Mesodermal cell (in vitro differentiated cells): ENCODE measurements at regions not wholly inside any gene's neighbourhood (a gene's known extent, or its start where the extent isn't known, plus 50 kb on each side); places are given as distances from the start of the nearest gene placed in this dataset.
"Not testable (repeated sequence)": the region's sequence is repeated elsewhere in the genome, so short reads cannot be mapped to it uniquely, and the experiment has no call there.

Experiments
- H3K27ac ChIP-seq: 2 replicates; pipeline ENCODE4 v1.7.0; 2013; ENCODE audit warnings: mild to moderate bottlenecking, low read depth, low read length, moderate library complexity; ENCODE audit not compliant: severe bottlenecking
- H3K36me3 ChIP-seq: 2 replicates; pipeline ENCODE4 v1.7.1; 2013; ENCODE audit warnings: mild to moderate bottlenecking, low read length, moderate library complexity; ENCODE audit not compliant: control insufficient read depth, insufficient read depth
- H3K4me1 ChIP-seq: one replicate; pipeline ENCODE4 v1.7.1; 2013; ENCODE audit warnings: mild to moderate bottlenecking, low read length; ENCODE audit not compliant: insufficient read depth, control insufficient read depth, poor library complexity, severe bottlenecking
- H3K4me3 ChIP-seq: 2 replicates; pipeline ENCODE4 v1.7.0; 2013; ENCODE audit warnings: low read length, control low read depth, mild to moderate bottlenecking; ENCODE audit not compliant: insufficient read depth, poor library complexity, severe bottlenecking; ENCODE audit errors: extremely low read depth
- H3K9me3 ChIP-seq: 2 replicates; pipeline ENCODE4 v1.7.1; 2013; ENCODE audit warnings: mild to moderate bottlenecking, low read length, moderate library complexity; ENCODE audit not compliant: control insufficient read depth
- WGBS, 2 experiments: methylation state at CpG; one replicate each; pipeline ENCODE4 v1.1.5; 2013; ENCODE audit warnings: missing lambda C conversion rate in 2 of 2; ENCODE audit not compliant: insufficient coverage in 2 of 2; 5-methylcytosine and 5-hydroxymethylcytosine counted together

- 75 to 76% methylated on average over 4 to 5 of the region's 5 CpGs for WGBS, 2 experiments
- H3K4me3 ChIP-seq, result no peak overlapping the region
- H3K4me1 ChIP-seq, result no peaks in the 10 kb centered on the region
- no peaks in the 10 kb centered on the region for H3K9me3 ChIP-seq
- H3K36me3 ChIP-seq, result no peaks in the 10 kb centered on the region
- no peak overlapping the region for H3K27ac ChIP-seq
Measured at GRCh38 chr1:187692799-187693198, 864.0 kb downstream of the PLA2G4A start.

GRCh38 chr1:187696073-187696472 is 867.3 kb downstream of the PLA2G4A start:
- Histone ChIP-seq H3K4me1 (no peaks in the 10 kb centered on the region), H3K36me3 (no peaks in the 10 kb centered on the region), H3K27ac (no peak overlapping the region), H3K9me3 (no peaks in the 10 kb centered on the region), H3K4me3 (no peak overlapping the region)
- 83 to 92% methylated on average over 2 to 3 of the region's 3 CpGs for WGBS, 2 experiments

- not testable (repeated sequence) for H3K27ac ChIP-seq, H3K36me3 ChIP-seq, H3K4me3 ChIP-seq, H3K4me1 ChIP-seq, H3K9me3 ChIP-seq
- WGBS, 2 experiments, result 93 to 97% methylated on average over 10 to 19 of the region's 46 CpGs
Measured at GRCh38 chr1:187703138-187704130, 874.7 kb downstream of the PLA2G4A start.

- Histone ChIP-seq H3K9me3 (no peaks in the 10 kb centered on the region), H3K27ac (no peak overlapping the region), H3K4me1 (no peaks in the 10 kb centered on the region), H3K4me3 (no peak overlapping the region), H3K36me3 (no peaks in the 10 kb centered on the region)
- WGBS, 2 experiments, result 86 to 100% methylated on average over 2 to 4 of the region's 6 CpGs
Measured at GRCh38 chr1:187714470-187714869, 885.7 kb downstream of the PLA2G4A start.

- no peaks in the 10 kb centered on the region for H3K36me3 ChIP-seq
- no peaks in the 10 kb centered on the region for H3K4me1 ChIP-seq
- no peak overlapping the region for H3K4me3 ChIP-seq
- no peaks in the 10 kb centered on the region for H3K9me3 ChIP-seq
- H3K27ac ChIP-seq, result no peak overlapping the region
Measured at GRCh38 chr1:187715483-187715882, 886.7 kb downstream of the PLA2G4A start.

DNA sequence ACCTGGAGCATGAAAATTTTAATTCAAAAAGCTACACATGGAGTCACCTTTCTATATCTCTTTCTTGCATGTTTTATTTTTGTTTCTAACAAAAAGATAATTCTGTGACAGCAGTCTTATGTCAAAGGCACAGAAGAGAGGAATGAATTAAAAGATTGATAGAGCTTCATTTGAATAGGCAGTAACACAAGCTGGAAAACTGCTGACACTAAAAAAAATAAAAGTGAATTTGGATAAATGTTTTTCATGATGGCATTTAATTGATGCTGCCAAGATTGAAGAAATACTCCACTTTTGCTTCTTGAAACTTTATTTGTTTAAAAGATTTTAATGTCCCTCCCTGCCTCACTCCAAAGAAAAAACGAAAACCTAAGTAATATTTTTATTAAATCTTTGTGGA is 887.4 kb downstream of the PLA2G4A start:
- Histone ChIP-seq H3K4me3 (no peak overlapping the region), H3K27ac (no peak overlapping the region), H3K9me3 (no peaks in the 10 kb centered on the region), H3K36me3 (no peaks in the 10 kb centered on the region), H3K4me1 (no peaks in the 10 kb centered on the region)
- WGBS, 2 experiments, result no CpG with 5 or more reads among the region's 1 CpG

GRCh38 chr1:187718527-187718926 is 889.8 kb downstream of the PLA2G4A start:
- Histone ChIP-seq H3K9me3 (no peaks in the 10 kb centered on the region), H3K4me1 (no peaks in the 10 kb centered on the region), H3K27ac (no peak overlapping the region), H3K36me3 (no peaks in the 10 kb centered on the region), H3K4me3 (no peak overlapping the region)
- 83 to 92% methylated on average over 3 of the region's 3 CpGs for WGBS, 2 experiments

GRCh38 chr1:187721216-187721615 is 892.5 kb downstream of the PLA2G4A start:
- Histone ChIP-seq H3K27ac (no peak overlapping the region), H3K4me3 (no peak overlapping the region), H3K36me3 (no peaks in the 10 kb centered on the region), H3K4me1 (no peaks in the 10 kb centered on the region), H3K9me3 (no peaks in the 10 kb centered on the region)

- WGBS, 2 experiments, result 100% methylated on average over 1 of the region's 2 CpGs; no CpG with 5 or more reads in 1 of the 2 experiments
- no peak overlapping the region for H3K4me3 ChIP-seq
- H3K36me3 ChIP-seq, result no peaks in the 10 kb centered on the region
- H3K9me3 ChIP-seq, result no peaks in the 10 kb centered on the region
- no peaks in the 10 kb centered on the region for H3K4me1 ChIP-seq
- H3K27ac ChIP-seq, result no peak overlapping the region
Measured at GRCh38 chr1:187725216-187725615, 896.5 kb downstream of the PLA2G4A start.

- Histone ChIP-seq H3K4me3 (no peak overlapping the region), H3K27ac (no peak overlapping the region)
- no CpG with 5 or more reads among the region's 1 CpG for WGBS, 2 experiments
Measured at GRCh38 chr1:187733232-187733631, 904.5 kb downstream of the PLA2G4A start.

GRCh38 chr1:187734427-187734826 is 905.7 kb downstream of the PLA2G4A start:
- H3K27ac ChIP-seq, result no peak overlapping the region
- WGBS, 2 experiments, result 88 to 96% methylated on average over 4 of the region's 4 CpGs

More at GRCh38 chr1:187733232-187733631, 904.5 kb downstream of the PLA2G4A start:
- Histone ChIP-seq H3K4me1 (no peaks in the 10 kb centered on the region), H3K9me3 (no peaks in the 10 kb centered on the region), H3K36me3 (no peaks in the 10 kb centered on the region)

More at GRCh38 chr1:187734427-187734826, 905.7 kb downstream of the PLA2G4A start:
- no peaks in the 10 kb centered on the region for H3K36me3 ChIP-seq
- H3K4me3 ChIP-seq, result no peak overlapping the region
- H3K9me3 ChIP-seq, result no peaks in the 10 kb centered on the region
- H3K4me1 ChIP-seq, result no peaks in the 10 kb centered on the region
